Heart left ventricle (tissue), 13 donors: ENCODE measurements at regions not wholly inside any gene's neighbourhood (a gene's known extent, or its start where the extent isn't known, plus 50 kb on each side); places are given as distances from the start of the nearest gene placed in this dataset.

Source experiments
- POLR2A ChIP-seq, 2 donors: fragments of 450-650 bp; IDR thresholded peaks; one replicate each; pipeline ENCODE4 v1.6.1; 2017; ENCODE audit warnings: antibody characterized with exemption in 2 of 2, mild to moderate bottlenecking in 2 of 2, moderate library complexity in 2 of 2
- TF ChIP-seq, protein P1 (sequence below), 12 donors: fragments of 200-600 bp; sonication (generic) in 4 of 12; IDR thresholded peaks; one replicate each; pipeline versions ENCODE4 v1.5.0 to v1.8.0; 2018 to 2022; ENCODE audit warnings: antibody characterized with exemption in 12 of 12, mild to moderate bottlenecking in 5 of 12
- donor health status: ischemic (EF 13 %, LVEDD 7.1; RV severe dilation, severe dysfunction).
- donor health status: DM: no; HTN: yes; CAD: no.
- donor health status: DM: no; HTN: no; CAD: no.
- donor health status: ischemic (EF 25% LVEDD 6.9; RV normal size, moderate dysfunction).
- donor health status: ischemic (EF 25% LVEDD 5.7; RV mildly dilated, moderate dysfunction).
- donor health status: ischemic (EF 35%, LVEDD 5.7; RV mildly dilated, moderate dysfunction).
- donor health status: nonischemic (EF 11% LVEDD 7.7; RV severe dilation, severe dysfunction).
- donor health status: DM: yes; HTN: yes; CAD: no.
- donor health status: PGD.
- donor health status: ischemic (EF 29% LVEDD 5.4; RV normal size, mild dysfunction).
- donor health status: nonischemic (EF 23%, LVEDD 6.1; RV moderate dilation, normal function).

DNA sequence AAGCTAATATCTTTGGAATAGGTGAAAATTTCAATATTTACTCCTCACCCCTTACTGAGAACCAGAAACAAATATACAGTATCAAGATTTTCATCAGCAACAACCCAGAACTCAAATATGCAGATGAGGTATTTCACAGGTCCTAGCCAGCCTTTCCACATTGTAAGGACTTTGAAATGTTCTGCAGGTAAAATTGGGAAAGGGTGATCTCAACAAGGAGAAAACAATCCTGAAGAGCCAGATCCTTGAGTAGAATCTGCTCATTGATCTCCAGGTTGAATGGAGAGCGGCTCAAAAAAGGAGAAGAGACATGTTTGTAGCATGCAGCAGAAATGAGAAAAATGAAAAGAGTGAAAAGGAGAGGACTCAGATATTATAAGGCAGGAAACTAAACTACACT lies 493.3 kb upstream of the NAALADL2 start:
- TF ChIP-seq, protein P1, sequence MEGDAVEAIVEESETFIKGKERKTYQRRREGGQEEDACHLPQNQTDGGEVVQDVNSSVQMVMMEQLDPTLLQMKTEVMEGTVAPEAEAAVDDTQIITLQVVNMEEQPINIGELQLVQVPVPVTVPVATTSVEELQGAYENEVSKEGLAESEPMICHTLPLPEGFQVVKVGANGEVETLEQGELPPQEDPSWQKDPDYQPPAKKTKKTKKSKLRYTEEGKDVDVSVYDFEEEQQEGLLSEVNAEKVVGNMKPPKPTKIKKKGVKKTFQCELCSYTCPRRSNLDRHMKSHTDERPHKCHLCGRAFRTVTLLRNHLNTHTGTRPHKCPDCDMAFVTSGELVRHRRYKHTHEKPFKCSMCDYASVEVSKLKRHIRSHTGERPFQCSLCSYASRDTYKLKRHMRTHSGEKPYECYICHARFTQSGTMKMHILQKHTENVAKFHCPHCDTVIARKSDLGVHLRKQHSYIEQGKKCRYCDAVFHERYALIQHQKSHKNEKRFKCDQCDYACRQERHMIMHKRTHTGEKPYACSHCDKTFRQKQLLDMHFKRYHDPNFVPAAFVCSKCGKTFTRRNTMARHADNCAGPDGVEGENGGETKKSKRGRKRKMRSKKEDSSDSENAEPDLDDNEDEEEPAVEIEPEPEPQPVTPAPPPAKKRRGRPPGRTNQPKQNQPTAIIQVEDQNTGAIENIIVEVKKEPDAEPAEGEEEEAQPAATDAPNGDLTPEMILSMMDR (IDR thresholded peaks at IDR 0.05) = no peak
- TF ChIP-seq POLR2A (IDR thresholded peaks at IDR 0.05) = no peak
